Osteoblast (primary cell): ENCODE measurements at regions not wholly inside any gene's neighbourhood (a gene's known extent, or its start where the extent isn't known, plus 50 kb on each side); places are given as distances from the start of the nearest gene placed in this dataset.

Source experiments
- DNase-seq: peaks from one replicate; pipeline ENCODE4 v3.0.0; 2011; ENCODE audit warnings: low spot score, mixed read lengths; ENCODE audit not compliant: insufficient read length; ENCODE audit errors: missing footprints
- H2AFZ ChIP-seq: 2 replicates; pipeline ENCODE4 v1.6.0; 2011; ENCODE audit warnings: mild to moderate bottlenecking, low read length
- H3K27ac ChIP-seq: 2 replicates; pipeline ENCODE4 v1.5.1; 2011; ENCODE audit warnings: mild to moderate bottlenecking, low read depth, low read length, moderate library complexity
- H3K27me3 ChIP-seq: 2 replicates; pipeline ENCODE4 v1.6.0; 2012; ENCODE audit warnings: mild to moderate bottlenecking, control low read depth, inconsistent platforms, low read length, moderate library complexity; ENCODE audit not compliant: insufficient read depth
- H3K36me3 ChIP-seq: 2 replicates; pipeline ENCODE4 v1.5.1; 2011; ENCODE audit warnings: mild to moderate bottlenecking, low read length, control low read depth, moderate library complexity; ENCODE audit not compliant: insufficient read depth
- H3K4me1 ChIP-seq: 2 replicates; pipeline ENCODE4 v1.5.1; 2011; ENCODE audit warnings: mild to moderate bottlenecking, low read length, control low read depth, moderate library complexity; ENCODE audit not compliant: insufficient read depth
- H3K4me2 ChIP-seq: 2 replicates; pipeline ENCODE4 v1.6.0; 2011; ENCODE audit warnings: mild to moderate bottlenecking, low read length; ENCODE audit not compliant: insufficient read depth
- H3K4me3 ChIP-seq: fragments of 200-600 bp; sonication (generic); 3 replicates; pipeline ENCODE4 v1.5.1; 2012; ENCODE audit warnings: mild to moderate bottlenecking, low read length, inconsistent platforms; ENCODE audit not compliant: insufficient read depth
- H3K79me2 ChIP-seq: 2 replicates; pipeline ENCODE4 v1.6.0; 2012; ENCODE audit warnings: mild to moderate bottlenecking, low read length, control low read depth, inconsistent platforms; ENCODE audit not compliant: insufficient read depth
- H3K9me3 ChIP-seq: 2 replicates; pipeline ENCODE4 v1.5.1; 2011; ENCODE audit warnings: low read depth, low read length, control low read depth
- H4K20me1 ChIP-seq: 2 replicates; pipeline ENCODE4 v1.6.0; 2012; ENCODE audit warnings: mild to moderate bottlenecking, low read length, control low read depth; ENCODE audit not compliant: insufficient read depth
- CTCF ChIP-seq: IDR thresholded peaks from 2 replicates; pipeline ENCODE4 v1.5.1; 2011; ENCODE audit warnings: mild to moderate bottlenecking, low read depth, low read length, moderate library complexity; ENCODE audit errors: extremely low read depth

DNA sequence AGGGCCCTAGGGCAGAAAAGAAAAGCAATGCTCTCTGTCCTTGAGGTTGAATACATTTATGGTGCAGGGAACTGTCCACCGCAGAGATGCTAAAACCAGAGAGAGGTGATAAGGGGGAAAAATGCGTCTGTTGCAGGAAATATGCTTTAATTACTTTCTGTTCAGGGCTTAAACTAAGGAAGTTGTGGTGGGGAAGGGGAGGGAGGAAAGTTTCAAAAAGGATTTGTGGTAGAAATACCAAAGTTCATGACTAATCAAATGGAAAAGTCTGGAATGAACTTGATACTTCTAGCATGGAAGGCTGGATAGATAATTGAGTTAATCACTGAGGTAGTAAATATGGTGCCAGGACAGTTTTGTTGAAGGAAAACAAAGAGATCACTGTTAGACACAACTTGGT, 99.0 kb downstream of the ASB9 start:
- Histone ChIP-seq H4K20me1 (no peaks in the 10 kb centered on the region), H2AFZ (no peak overlapping the region), H3K4me2 (no peak overlapping the region), H3K9me3 (no peaks in the 10 kb centered on the region), H3K4me3 (no peak overlapping the region), H3K4me1 (no peaks in the 10 kb centered on the region), H3K27ac (no peak overlapping the region), H3K79me2 (no peaks in the 10 kb centered on the region), H3K27me3 (no peaks in the 10 kb centered on the region), H3K36me3 (no peaks in the 10 kb centered on the region)
- DNase-seq: no peak
- TF ChIP-seq CTCF: no peak

- Histone ChIP-seq H2AFZ (no peak overlapping the region), H3K9me3 (no peaks in the 10 kb centered on the region), H3K27ac (no peak overlapping the region), H3K4me2 (no peak overlapping the region), H3K79me2 (no peaks in the 10 kb centered on the region), H3K4me3 (no peak overlapping the region), H3K27me3 (no peaks in the 10 kb centered on the region), H3K36me3 (no peaks in the 10 kb centered on the region), H4K20me1 (no peaks in the 10 kb centered on the region), H3K4me1 (no peaks in the 10 kb centered on the region)
- DNase-seq: no peak
- TF ChIP-seq CTCF: no peak
Observed at GRCh38 chrX:15167826-15168225, 102.1 kb downstream of the ASB9 start.

- no peak for TF ChIP-seq CTCF
- no peaks in the 10 kb centered on the region for H3K9me3 ChIP-seq
Observed at GRCh38 chrX:15165832-15166231, 104.1 kb downstream of the ASB9 start.

GRCh38 chrX:15163131-15163530, 106.8 kb downstream of the ASB9 start:
- H3K4me3 ChIP-seq: no peak overlapping the region
- no peaks in the 10 kb centered on the region for H3K9me3 ChIP-seq

More at GRCh38 chrX:15165832-15166231, 104.1 kb downstream of the ASB9 start:
- H3K79me2 ChIP-seq: no peaks in the 10 kb centered on the region
- no peak overlapping the region for H3K27ac ChIP-seq
- H3K4me2 ChIP-seq: no peak overlapping the region
- H3K4me3 ChIP-seq: no peak overlapping the region
- no peaks in the 10 kb centered on the region for H3K27me3 ChIP-seq
- H3K36me3 ChIP-seq: no peaks in the 10 kb centered on the region
- H2AFZ ChIP-seq: no peak overlapping the region
- H3K4me1 ChIP-seq: no peaks in the 10 kb centered on the region
- no peak for DNase-seq
- H4K20me1 ChIP-seq: no peaks in the 10 kb centered on the region

More at GRCh38 chrX:15163131-15163530, 106.8 kb downstream of the ASB9 start:
- Histone ChIP-seq H2AFZ (no peak overlapping the region), H3K27me3 (no peaks in the 10 kb centered on the region), H4K20me1 (no peaks in the 10 kb centered on the region), H3K79me2 (no peaks in the 10 kb centered on the region), H3K4me1 (no peaks in the 10 kb centered on the region), H3K36me3 (no peaks in the 10 kb centered on the region), H3K27ac (no peak overlapping the region), H3K4me2 (no peak overlapping the region)
- no peak for TF ChIP-seq CTCF
- DNase-seq: no peak
